GM18505 (cell line): ENCODE measurements at regions not wholly inside any gene's neighbourhood (a gene's known extent, or its start where the extent isn't known, plus 50 kb on each side); places are given as distances from the start of the nearest gene placed in this dataset.

Experiments used
- ATAC-seq: cut with Tn5 transposase; IDR thresholded peaks from one replicate; pipeline ENCODE4 v1.9.1; 2021; ENCODE audit not compliant: unreplicated experiment
- POLR2A ChIP-seq: IDR thresholded peaks from 4 replicates; pipeline ENCODE4 v1.6.1; 2011; ENCODE audit warnings: borderline replicate concordance; ENCODE audit not compliant: insufficient read depth, insufficient read length; ENCODE audit errors: extremely low read depth

- no peak for ATAC-seq
- no peak for TF ChIP-seq POLR2A
Observed at GRCh38 chr10:44466236-44466635, 81.3 kb upstream of the CXCL12 start.

DNA sequence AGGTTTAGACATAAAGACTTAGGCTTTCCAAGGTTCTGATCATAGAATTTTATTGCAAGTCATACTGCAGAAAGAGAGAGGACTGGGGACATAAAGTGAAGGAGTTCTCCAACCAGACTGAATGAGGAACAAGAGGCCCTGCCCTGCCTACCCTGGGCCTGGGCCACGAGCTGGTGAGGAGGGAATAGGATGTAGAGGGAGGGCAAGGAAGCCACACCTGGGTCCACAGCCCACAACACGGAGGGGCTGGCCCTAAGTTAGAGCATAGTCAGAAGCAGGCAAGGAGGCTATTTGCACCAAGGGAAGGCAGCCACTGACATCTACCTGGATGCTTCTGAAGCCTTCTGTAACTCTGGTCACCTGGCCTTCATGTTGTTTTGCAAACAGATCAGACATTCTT, 82.2 kb upstream of the CXCL12 start:
- no peak for TF ChIP-seq POLR2A
- ATAC-seq: no peak

DNA sequence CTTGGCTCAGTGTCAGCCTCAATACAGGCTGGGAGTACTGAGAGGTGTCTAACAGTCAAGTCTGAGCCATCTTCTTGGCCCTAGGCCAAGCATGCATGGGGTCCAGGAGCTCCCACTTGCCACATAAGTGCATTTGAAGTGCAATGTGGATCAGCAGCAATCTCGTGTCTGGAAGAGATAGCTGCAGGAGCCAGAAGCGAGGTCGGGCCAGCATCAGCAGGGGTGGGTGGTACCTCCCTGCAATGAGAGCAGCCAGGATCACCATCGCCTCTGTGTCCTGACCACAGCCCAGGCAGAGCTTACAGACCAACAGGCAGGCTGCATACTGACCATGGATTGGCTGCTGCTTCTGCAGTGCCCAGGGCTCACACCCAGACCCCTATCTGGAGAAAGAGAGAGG, 83.0 kb upstream of the CXCL12 start:
- no peak for ATAC-seq
- no peak for TF ChIP-seq POLR2A

- no peak for ATAC-seq
- no peak for TF ChIP-seq POLR2A
Observed at GRCh38 chr10:44468525-44468924, 83.6 kb upstream of the CXCL12 start.

DNA sequence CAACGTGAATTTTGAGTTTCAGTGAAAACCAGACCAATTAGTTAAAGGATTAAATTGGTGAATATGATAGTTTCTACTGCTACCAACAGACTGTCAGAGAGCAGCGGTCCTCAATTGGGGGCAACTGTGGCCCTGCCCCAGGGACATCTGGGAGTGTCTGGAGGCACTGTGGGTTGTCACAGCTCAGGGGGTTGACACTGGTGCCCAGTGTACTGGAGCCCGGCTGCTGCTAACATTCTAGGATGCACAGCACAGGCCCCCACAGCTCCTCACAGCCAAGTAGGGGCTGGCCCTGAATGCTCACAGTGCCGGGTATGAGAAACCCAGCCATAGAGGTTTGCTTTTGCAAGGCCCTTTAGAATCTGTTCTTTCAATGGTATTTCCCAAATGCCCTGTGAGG, 84.1 kb upstream of the CXCL12 start:
- no peak for TF ChIP-seq POLR2A
- ATAC-seq: no peak

DNA sequence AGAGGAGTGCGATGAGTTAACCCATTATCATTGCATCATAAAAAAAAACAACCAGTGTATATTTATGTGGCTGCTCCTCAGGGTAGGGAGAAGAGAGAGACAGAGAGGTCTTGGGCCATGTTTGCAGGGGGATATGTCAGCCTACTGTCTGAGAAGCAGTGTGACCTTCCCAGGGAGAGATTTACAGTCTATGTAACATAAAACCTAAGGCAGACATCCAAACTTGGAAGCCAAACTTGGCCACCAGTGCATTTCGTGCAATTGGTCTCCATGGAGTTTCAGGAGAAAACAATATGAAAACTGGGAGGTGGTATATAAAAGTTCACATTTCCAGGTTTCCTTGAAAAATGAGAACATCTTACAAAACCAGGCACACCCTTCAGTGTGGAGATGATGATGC, 85.9 kb upstream of the CXCL12 start:
- ATAC-seq: no peak
- no peak for TF ChIP-seq POLR2A

DNA sequence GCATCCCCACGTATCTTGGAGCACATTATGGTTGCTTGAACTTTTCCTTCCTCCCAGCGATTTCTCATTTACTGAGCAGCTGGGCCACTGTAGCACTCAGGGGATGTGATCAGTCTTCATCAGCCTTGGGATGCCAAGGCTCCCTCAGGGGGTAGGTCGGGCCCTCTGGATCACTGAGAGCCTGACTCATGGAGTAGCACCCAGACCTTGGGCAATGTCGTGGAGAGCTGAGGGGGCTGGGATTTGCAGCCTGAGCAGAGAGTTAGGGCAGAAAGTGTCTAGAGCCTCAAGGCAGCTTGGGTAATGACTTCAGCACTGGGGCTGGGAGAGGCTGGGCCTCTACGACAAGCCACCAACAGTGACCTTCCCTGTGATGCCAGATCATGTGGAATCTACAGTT, 86.5 kb upstream of the CXCL12 start:
- ATAC-seq: no peak
- no peak for TF ChIP-seq POLR2A

DNA sequence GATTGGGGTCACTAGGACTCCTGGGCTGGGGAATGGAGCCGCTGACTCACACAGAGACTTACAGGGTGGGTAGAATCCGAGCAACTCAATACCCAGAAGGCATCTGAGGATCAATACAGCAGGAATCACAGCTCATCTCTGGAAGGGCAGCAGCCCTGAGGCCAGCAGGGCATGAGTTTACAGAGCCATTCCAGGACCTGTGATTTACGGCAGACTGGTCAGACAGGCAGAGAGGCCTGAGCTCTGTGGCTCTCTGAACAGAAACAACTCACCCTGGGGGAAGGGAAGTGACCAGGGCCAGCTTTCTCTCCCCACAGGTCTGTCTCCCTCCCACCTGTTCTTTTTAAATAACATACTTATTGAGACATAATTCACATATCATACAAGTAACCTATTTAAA, 88.2 kb upstream of the CXCL12 start:
- TF ChIP-seq POLR2A: no peak

GRCh38 chr10:44476409-44477045, 91.6 kb upstream of the CXCL12 start:
- TF ChIP-seq POLR2A: no peak
- no peak for ATAC-seq

More for the DNA sequence above, 88.2 kb upstream of the CXCL12 start:
- ATAC-seq: no peak

DNA sequence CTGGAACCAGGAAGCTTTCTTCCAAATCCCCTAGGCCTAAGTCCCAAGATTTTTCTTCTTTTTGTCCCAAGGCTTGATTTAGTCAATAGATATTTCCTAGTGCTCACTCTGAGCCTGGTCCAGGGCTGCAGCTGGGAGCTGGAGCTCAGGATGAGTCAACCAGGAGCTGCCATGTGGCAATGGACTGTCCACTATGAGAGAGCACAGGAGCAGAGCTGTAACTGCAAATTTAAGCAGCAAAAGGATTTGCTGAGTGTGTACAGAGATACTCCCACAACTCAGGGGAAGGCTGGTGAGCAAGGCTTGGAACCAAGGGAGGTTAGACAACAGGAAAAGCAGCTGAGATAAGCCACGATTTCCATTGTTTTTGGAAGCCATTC, 92.1 kb upstream of the CXCL12 start:
- ATAC-seq: no peak

DNA sequence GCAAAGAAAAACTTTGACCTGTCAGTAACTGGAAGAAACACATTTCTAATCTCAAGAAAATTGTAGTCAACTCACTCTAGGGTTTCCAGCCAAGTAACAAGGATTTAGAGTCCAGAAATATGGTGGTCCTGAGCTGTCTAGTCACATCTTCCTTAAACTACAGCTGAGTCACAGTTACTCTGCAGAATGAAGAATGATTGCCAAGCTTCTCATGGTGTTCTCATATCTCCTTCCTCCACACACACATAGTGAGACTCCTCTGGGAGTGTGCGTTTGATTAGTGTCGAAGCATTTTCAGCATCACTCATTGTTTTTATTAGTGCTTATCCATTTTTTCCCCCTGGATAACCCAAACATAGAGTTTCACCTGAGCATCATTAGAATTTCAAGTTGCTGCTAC, 93.1 kb upstream of the CXCL12 start:
- ATAC-seq: no peak
- TF ChIP-seq POLR2A: no peak

More for the DNA sequence above, 92.1 kb upstream of the CXCL12 start:
- no peak for TF ChIP-seq POLR2A

GRCh38 chr10:44478876-44479705, 94.2 kb upstream of the CXCL12 start:
- no peak for TF ChIP-seq POLR2A
- ATAC-seq: no peak

GRCh38 chr10:44492678-44493077, 107.8 kb upstream of the CXCL12 start:
- ATAC-seq: no peak
- TF ChIP-seq POLR2A: no peak

- no peak for ATAC-seq
- TF ChIP-seq POLR2A: no peak
Observed at GRCh38 chr10:44498222-44498621, 113.3 kb upstream of the CXCL12 start.
